HepG2 (cell line): ENCODE measurements at regions not wholly inside any gene's neighbourhood (a gene's known extent, or its start where the extent isn't known, plus 50 kb on each side); places are given as distances from the start of the nearest gene placed in this dataset.

Source experiments
- POLR2AphosphoS5 ChIP-seq: IDR thresholded peaks from 2 replicates; pipeline ENCODE4 v1.6.1; 2012; ENCODE audit warnings: low read depth, low read length
- ZKSCAN8 ChIP-seq: IDR thresholded peaks from 2 replicates; pipeline ENCODE4 v1.6.1; 2016; ENCODE audit warnings: borderline replicate concordance, missing genetic modification reagents, missing compliant biosample characterization

- TF ChIP-seq POLR2AphosphoS5 (no peak), ZKSCAN8 (CRISPR knock-in tag) (no peak)
Measured at GRCh38 chr11:11140510-11140909, 212.5 kb downstream of the CSNK2A3 start.
